ENCODE measurements at regions not wholly inside any gene's neighbourhood (a gene's known extent, or its start where the extent isn't known, plus 50 kb on each side); places are given as distances from the start of the nearest gene placed in this dataset.

- Histone ChIP-seq H2AFZ (ENCODE audit: low read length) (no peak overlapping the region), H3K18ac (ENCODE audit: low read length) (no peak overlapping the region), H2AK5ac (ENCODE audit: low read depth, low read length) (no peak overlapping the region), H3K9me3 (replicated peaks in 1 of 2; ENCODE audit: control insufficient read depth in 2 of 2, insufficient read depth in 1 of 2, low read depth in 1 of 2, low read length in 2 of 2) (peaks cover 0 to 3% of the 10 kb centered on the region in 2 donors), H3K23ac (ENCODE audit: low read depth, low read length, poor library complexity) (no peak overlapping the region), H2BK120ac (ENCODE audit: low read depth, low read length) (no peak overlapping the region), H3K27ac (replicated peaks; ENCODE audit: low read length) (no peak overlapping the region), H2BK15ac (ENCODE audit: low read length) (no peak overlapping the region), H3K27me3 (ENCODE audit: control insufficient read depth in 3 of 3, insufficient read depth in 3 of 3, low read depth in 1 of 3, low read length in 3 of 3) (no peaks in the 10 kb centered on the region), H3K4ac (ENCODE audit: low read length) (no peak overlapping the region), H3K4me2 (ENCODE audit: insufficient read depth, low read length, poor library complexity, severe bottlenecking) (no peak overlapping the region), H3K4me1 (ENCODE audit: control insufficient read depth in 2 of 2, insufficient read depth in 1 of 2, low read depth in 1 of 2, low read length in 2 of 2) (no peaks in the 10 kb centered on the region), H3K14ac (ENCODE audit: low read length) (no peak overlapping the region), H2BK12ac (ENCODE audit: low read length) (no peak overlapping the region), H3K9ac (ENCODE audit: low read depth, low read length, poor library complexity) (no peak overlapping the region), H4K8ac (ENCODE audit: low read depth, low read length) (no peak overlapping the region), H3K79me1 (ENCODE audit: low read depth, low read length) (no peaks in the 10 kb centered on the region), H3K36me3 (replicated peaks in 1 of 2; ENCODE audit: control insufficient read depth in 2 of 2, insufficient read depth in 2 of 2, low read length in 2 of 2) (no peaks in the 10 kb centered on the region), H4K91ac (ENCODE audit: low read depth, low read length, poor library complexity) (no peak overlapping the region), H2BK5ac (ENCODE audit: low read length) (no peak overlapping the region), H3K4me3 (ENCODE audit: low read length in 2 of 2) (no peak overlapping the region)
- no peak for DNase-seq (ENCODE audit: low spot score)
- WGBS, 2 donors (ENCODE audit: extremely low coverage in 2 of 2, insufficient read length in 2 of 2, insufficient replicate concordance in 1 of 2), result no CpG with 5 or more reads among the region's 3 CpGs
Measured at GRCh38 chr2:199216253-199216652, 241.5 kb downstream of the SATB2 start.

GRCh38 chr2:199207011-199207410, 250.7 kb downstream of the SATB2 start:
- no peak for DNase-seq (ENCODE audit: low spot score)
- Histone ChIP-seq H4K8ac (ENCODE audit: low read depth, low read length) (no peak overlapping the region), H4K91ac (ENCODE audit: low read depth, low read length, poor library complexity) (no peak overlapping the region), H3K27me3 (ENCODE audit: control insufficient read depth in 3 of 3, insufficient read depth in 3 of 3, low read depth in 1 of 3, low read length in 3 of 3) (no peaks in the 10 kb centered on the region), H2BK120ac (ENCODE audit: low read depth, low read length) (no peak overlapping the region), H3K9me3 (replicated peaks in 1 of 2; ENCODE audit: control insufficient read depth in 2 of 2, insufficient read depth in 1 of 2, low read depth in 1 of 2, low read length in 2 of 2) (no peaks in the 10 kb centered on the region), H3K9ac (ENCODE audit: low read depth, low read length, poor library complexity) (no peak overlapping the region), H3K4me3 (ENCODE audit: low read length in 2 of 2) (no peak overlapping the region), H3K4ac (ENCODE audit: low read length) (no peak overlapping the region), H3K27ac (replicated peaks; ENCODE audit: low read length) (no peak overlapping the region), H2AK5ac (ENCODE audit: low read depth, low read length) (no peak overlapping the region), H2AFZ (ENCODE audit: low read length) (no peak overlapping the region), H3K79me1 (ENCODE audit: low read depth, low read length) (no peaks in the 10 kb centered on the region), H3K18ac (ENCODE audit: low read length) (no peak overlapping the region), H3K4me2 (ENCODE audit: insufficient read depth, low read length, poor library complexity, severe bottlenecking) (no peak overlapping the region), H3K4me1 (ENCODE audit: control insufficient read depth in 2 of 2, insufficient read depth in 1 of 2, low read depth in 1 of 2, low read length in 2 of 2) (peaks cover 0 to 3% of the 10 kb centered on the region in 2 donors), H3K23ac (ENCODE audit: low read depth, low read length, poor library complexity) (no peak overlapping the region), H2BK12ac (ENCODE audit: low read length) (no peak overlapping the region), H3K36me3 (replicated peaks in 1 of 2; ENCODE audit: control insufficient read depth in 2 of 2, insufficient read depth in 2 of 2, low read length in 2 of 2) (no peaks in the 10 kb centered on the region), H2BK5ac (ENCODE audit: low read length) (no peak overlapping the region), H3K14ac (ENCODE audit: low read length) (no peak overlapping the region), H2BK15ac (ENCODE audit: low read length) (no peak overlapping the region)
- WGBS, 2 donors (ENCODE audit: extremely low coverage in 2 of 2, insufficient read length in 2 of 2, insufficient replicate concordance in 1 of 2), result no CpG with 5 or more reads among the region's 2 CpGs

GRCh38 chr2:199206536-199206935, 251.2 kb downstream of the SATB2 start:
- no peak overlapping the region for H3K4me2 ChIP-seq (ENCODE audit: insufficient read depth, low read length, poor library complexity, severe bottlenecking)
- H2BK15ac ChIP-seq (ENCODE audit: low read length), result no peak overlapping the region
- no peak overlapping the region for H4K8ac ChIP-seq (ENCODE audit: low read depth, low read length)
- no peaks in the 10 kb centered on the region for H3K9me3 ChIP-seq (replicated peaks in 1 of 2; ENCODE audit: control insufficient read depth in 2 of 2, insufficient read depth in 1 of 2, low read depth in 1 of 2, low read length in 2 of 2)
- H3K79me1 ChIP-seq (ENCODE audit: low read depth, low read length), result no peaks in the 10 kb centered on the region
- H3K27me3 ChIP-seq (ENCODE audit: control insufficient read depth in 3 of 3, insufficient read depth in 3 of 3, low read depth in 1 of 3, low read length in 3 of 3), result no peaks in the 10 kb centered on the region
- H3K14ac ChIP-seq (ENCODE audit: low read length), result no peak overlapping the region
- peaks cover 0 to 3% of the 10 kb centered on the region in 2 donors for H3K4me1 ChIP-seq (ENCODE audit: control insufficient read depth in 2 of 2, insufficient read depth in 1 of 2, low read depth in 1 of 2, low read length in 2 of 2)
- no peak overlapping the region for H2BK120ac ChIP-seq (ENCODE audit: low read depth, low read length)
- no peak overlapping the region for H3K27ac ChIP-seq (replicated peaks; ENCODE audit: low read length)
- no peak overlapping the region for H2BK5ac ChIP-seq (ENCODE audit: low read length)
- no peak for DNase-seq (ENCODE audit: low spot score)
- no peak overlapping the region for H3K9ac ChIP-seq (ENCODE audit: low read depth, low read length, poor library complexity)
- H3K4me3 ChIP-seq (ENCODE audit: low read length in 2 of 2), result no peak overlapping the region
- no peak overlapping the region for H3K23ac ChIP-seq (ENCODE audit: low read depth, low read length, poor library complexity)
- no peaks in the 10 kb centered on the region for H3K36me3 ChIP-seq (replicated peaks in 1 of 2; ENCODE audit: control insufficient read depth in 2 of 2, insufficient read depth in 2 of 2, low read length in 2 of 2)
- H2BK12ac ChIP-seq (ENCODE audit: low read length), result no peak overlapping the region
- no peak overlapping the region for H3K18ac ChIP-seq (ENCODE audit: low read length)
- H2AK5ac ChIP-seq (ENCODE audit: low read depth, low read length), result no peak overlapping the region
- no peak overlapping the region for H4K91ac ChIP-seq (ENCODE audit: low read depth, low read length, poor library complexity)
- no peak overlapping the region for H2AFZ ChIP-seq (ENCODE audit: low read length)
- no CpG with 5 or more reads among the region's 9 CpGs for WGBS, 2 donors (ENCODE audit: extremely low coverage in 2 of 2, insufficient read length in 2 of 2, insufficient replicate concordance in 1 of 2)
- H3K4ac ChIP-seq (ENCODE audit: low read length), result no peak overlapping the region

GRCh38 chr2:199202964-199203363, 254.8 kb downstream of the SATB2 start:
- H3K4me2 ChIP-seq (ENCODE audit: insufficient read depth, low read length, poor library complexity, severe bottlenecking), result no peak overlapping the region
- H4K91ac ChIP-seq (ENCODE audit: low read depth, low read length, poor library complexity), result no peak overlapping the region
- H2BK5ac ChIP-seq (ENCODE audit: low read length), result no peak overlapping the region
- peaks cover 4 to 9% of the 10 kb centered on the region in 2 donors for H3K4me1 ChIP-seq (ENCODE audit: control insufficient read depth in 2 of 2, insufficient read depth in 1 of 2, low read depth in 1 of 2, low read length in 2 of 2)
- no peaks in the 10 kb centered on the region for H3K79me1 ChIP-seq (ENCODE audit: low read depth, low read length)
- H2AFZ ChIP-seq (ENCODE audit: low read length), result no peak overlapping the region
- H3K4ac ChIP-seq (ENCODE audit: low read length), result no peak overlapping the region
- no peak overlapping the region for H3K14ac ChIP-seq (ENCODE audit: low read length)
- H3K9ac ChIP-seq (ENCODE audit: low read depth, low read length, poor library complexity), result no peak overlapping the region
- no peak overlapping the region for H3K27ac ChIP-seq (replicated peaks; ENCODE audit: low read length)
- no peak overlapping the region for H2BK120ac ChIP-seq (ENCODE audit: low read depth, low read length)
- H3K9me3 ChIP-seq (replicated peaks in 1 of 2; ENCODE audit: control insufficient read depth in 2 of 2, insufficient read depth in 1 of 2, low read depth in 1 of 2, low read length in 2 of 2), result no peaks in the 10 kb centered on the region
- WGBS, 2 donors (ENCODE audit: extremely low coverage in 2 of 2, insufficient read length in 2 of 2, insufficient replicate concordance in 1 of 2), result no CpG with 5 or more reads among the region's 5 CpGs
- no peak overlapping the region for H4K8ac ChIP-seq (ENCODE audit: low read depth, low read length)
- H3K36me3 ChIP-seq (replicated peaks in 1 of 2; ENCODE audit: control insufficient read depth in 2 of 2, insufficient read depth in 2 of 2, low read length in 2 of 2), result no peaks in the 10 kb centered on the region
- H3K4me3 ChIP-seq (ENCODE audit: low read length in 2 of 2), result no peak overlapping the region
- H2AK5ac ChIP-seq (ENCODE audit: low read depth, low read length), result no peak overlapping the region
- no peak overlapping the region for H2BK15ac ChIP-seq (ENCODE audit: low read length)
- no peak for DNase-seq (ENCODE audit: low spot score)
- H3K18ac ChIP-seq (ENCODE audit: low read length), result no peak overlapping the region
- H3K27me3 ChIP-seq (ENCODE audit: control insufficient read depth in 3 of 3, insufficient read depth in 3 of 3, low read depth in 1 of 3, low read length in 3 of 3), result no peaks in the 10 kb centered on the region
- H2BK12ac ChIP-seq (ENCODE audit: low read length), result no peak overlapping the region
- H3K23ac ChIP-seq (ENCODE audit: low read depth, low read length, poor library complexity), result no peak overlapping the region
